K562 (cell line): ENCODE measurements at regions not wholly inside any gene's neighbourhood (a gene's known extent, or its start where the extent isn't known, plus 50 kb on each side); places are given as distances from the start of the nearest gene placed in this dataset.

Source experiments
- FOXK2 ChIP-seq, 2 experiments: fragments of 450-650 bp; IDR thresholded peaks in 1 of 2; conservative IDR thresholded peaks in 1 of 2; 2 replicates each; pipeline ENCODE4 v1.6.1; 2016; ENCODE audit warnings: low read depth in 2 of 2, mild to moderate bottlenecking in 1 of 2
- PBX2 ChIP-seq, 2 experiments: IDR thresholded peaks in 1 of 2; conservative IDR thresholded peaks in 1 of 2; 2 replicates each; pipeline ENCODE4 v1.6.1; 2016; ENCODE audit warnings: low read depth in 2 of 2, mild to moderate bottlenecking in 1 of 2, missing compliant biosample characterization in 1 of 2, missing genetic modification characterization in 1 of 2, moderate library complexity in 1 of 2
- POLR2A ChIP-seq: fragments of 450-650 bp; conservative IDR thresholded peaks from 2 replicates; pipeline ENCODE4 v1.6.1; 2016
- TAF9B ChIP-seq: fragments of 450-650 bp; IDR thresholded peaks from 2 replicates; pipeline ENCODE4 v1.6.1; 2018; ENCODE audit warnings: mild to moderate bottlenecking; ENCODE audit not compliant: partially characterized antibody
- TF ChIP-seq, protein P1 (sequence below): sonication (generic); formaldehyde crosslinking; IDR thresholded peaks from 2 replicates; pipeline ENCODE4 v1.8.0; 2022; ENCODE audit warnings: missing genetic modification reagents, mild to moderate bottlenecking, moderate library complexity, borderline replicate concordance

GRCh38 chr5:36739751-36740221, 133.4 kb downstream of the SLC1A3 start (continued):
- TF ChIP-seq PBX2 (CRISPR knock-in tag; IDR thresholded peaks at IDR 0.05; ENCODE audit: low read depth) (no peak), PBX2 (tag; conservative IDR thresholded peaks at IDR 0.05; ENCODE audit: low read depth) (peak; percentile 73), TAF9B (no peak), FOXK2 (conservative IDR thresholded peaks at IDR 0.05 in 1 of 2, IDR thresholded peaks at IDR 0.05 in 1 of 2; ENCODE audit: low read depth in 2 of 2) (no peak), POLR2A (no peak)
- TF ChIP-seq, protein P1, sequence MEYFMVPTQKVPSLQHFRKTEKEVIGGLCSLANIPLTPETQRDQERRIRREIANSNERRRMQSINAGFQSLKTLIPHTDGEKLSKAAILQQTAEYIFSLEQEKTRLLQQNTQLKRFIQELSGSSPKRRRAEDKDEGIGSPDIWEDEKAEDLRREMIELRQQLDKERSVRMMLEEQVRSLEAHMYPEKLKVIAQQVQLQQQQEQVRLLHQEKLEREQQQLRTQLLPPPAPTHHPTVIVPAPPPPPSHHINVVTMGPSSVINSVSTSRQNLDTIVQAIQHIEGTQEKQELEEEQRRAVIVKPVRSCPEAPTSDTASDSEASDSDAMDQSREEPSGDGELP (CRISPR knock-in tag) = no peak
- TF ChIP-seq, all 486 proteins: peak for 105
